HepG2 (cell line): ENCODE measurements at regions not wholly inside any gene's neighbourhood (a gene's known extent, or its start where the extent isn't known, plus 50 kb on each side); places are given as distances from the start of the nearest gene placed in this dataset.

Experiments
- ATAC-seq: fragments of 200-7000 bp; cut with Tn5 transposase; 3 replicates; pipeline ENCODE4 v1.9.1; 2020; ENCODE audit warnings: mild to moderate bottlenecking, moderate library complexity
- BruUV-seq: library from RNA; stranded (reverse); fragments of 400-500 nt; replicated peaks from 2 replicates; lab custom pipeline; 2021; lab: Mats Ljungman, UMichigan
- CTCF ChIA-PET: fragments of 300-600 bp; formaldehyde crosslinking; extraction: SDS; loops from one replicate; lab custom pipeline; 2021; ENCODE audit warnings: low total read pairs, inconsistent platforms, low intra/inter-chr PET ratio; lab: Yijun Ruan, JAX
- POLR2A ChIA-PET: fragments of 350-600 bp; sonication (Branson Sonifier 250); formaldehyde crosslinking; loops from one replicate; lab custom pipeline; 2020; ENCODE audit warnings: antibody characterized with exemption, inconsistent platforms; lab: Yijun Ruan, JAX
- DNase-seq: peaks from one replicate; pipeline ENCODE4 v3.0.0-alpha.2; 2015; ENCODE audit warnings: low spot score
- FAIRE-seq: peaks from 3 replicates; lab custom pipeline; 2011; peaks lifted over from hg19 to GRCh38; lab: Jason Lieb, UNC
- H2AFZ ChIP-seq: one replicate; pipeline ENCODE4 v1.6.1; 2011; ENCODE audit warnings: low read length, inconsistent platforms
- H3K27ac ChIP-seq: fragments of 300-600 bp; 3 replicates; pipeline ENCODE4 v1.8.0; 2011; ENCODE audit warnings: mixed run types, mild to moderate bottlenecking, mixed read lengths, low read length, inconsistent platforms; ENCODE audit not compliant: insufficient read depth; ENCODE audit errors: extremely low read length
- H3K27me3 ChIP-seq, 2 experiments: fragments of 200-600 bp in 1 of 2; 2 replicates in 1 of 2; 3 replicates in 1 of 2; pipeline versions ENCODE4 v1.6.0 to v1.8.0; 2011; ENCODE audit warnings: low read length in 2 of 2, mild to moderate bottlenecking in 2 of 2, moderate library complexity in 2 of 2, inconsistent platforms in 1 of 2; ENCODE audit not compliant: insufficient read depth in 2 of 2, control insufficient read depth in 1 of 2
- H3K36me3 ChIP-seq, 2 experiments: fragments of 200-600 bp in 1 of 2; replicated peaks in 1 of 2; 2 replicates in 1 of 2; 3 replicates in 1 of 2; pipeline versions ENCODE4 v1.5.1 to v1.8.0; 2011; ENCODE audit warnings: low read length in 2 of 2, inconsistent platforms in 1 of 2; ENCODE audit not compliant: insufficient read depth in 2 of 2, control insufficient read depth in 1 of 2
- H3K4me1 ChIP-seq: 2 replicates; pipeline ENCODE4 v1.5.1; 2012; ENCODE audit warnings: low read length, inconsistent platforms; ENCODE audit not compliant: insufficient read depth
- H3K4me2 ChIP-seq: 2 replicates; pipeline ENCODE4 v1.6.0; 2011; ENCODE audit warnings: low read depth, low read length, inconsistent platforms
- H3K4me3 ChIP-seq, 3 experiments: fragments of 200-600 bp in 1 of 3; sonication (generic), shearing (Covaris generic) in 1 of 3; replicated peaks in 1 of 3; 2 replicates each; pipeline ENCODE4 v1.5.1; 2011 to 2016; ENCODE audit warnings: low read length in 3 of 3, inconsistent platforms in 2 of 3, low read depth in 2 of 3, mild to moderate bottlenecking in 2 of 3, control low read depth in 1 of 3, mixed read lengths in 1 of 3; ENCODE audit not compliant: insufficient read depth in 1 of 3
- H3K79me2 ChIP-seq: one replicate; pipeline ENCODE4 v1.6.1; 2011; ENCODE audit warnings: low read length, inconsistent platforms; ENCODE audit not compliant: insufficient read depth
- H3K9ac ChIP-seq: 2 replicates; pipeline ENCODE4 v1.6.0; 2011; ENCODE audit warnings: mild to moderate bottlenecking, low read depth, low read length, inconsistent platforms; ENCODE audit not compliant: insufficient read depth
- H3K9me3 ChIP-seq: 2 replicates; pipeline ENCODE4 v1.5.1; 2012; ENCODE audit warnings: mild to moderate bottlenecking, low read length
- H4K20me1 ChIP-seq: 2 replicates; pipeline ENCODE4 v1.6.0; 2011; ENCODE audit warnings: inconsistent platforms, mild to moderate bottlenecking, low read length, moderate library complexity; ENCODE audit not compliant: insufficient read depth
- ARID4A ChIP-seq: sonication (generic); formaldehyde crosslinking; IDR thresholded peaks from 2 replicates; pipeline ENCODE4 v1.5.0; 2020; ENCODE audit warnings: mild to moderate bottlenecking, missing genetic modification reagents, borderline replicate concordance
- KLF12 ChIP-seq: sonication (generic); formaldehyde crosslinking; IDR thresholded peaks from 2 replicates; pipeline ENCODE4 v1.4.0; 2020; ENCODE audit warnings: missing genetic modification reagents, borderline replicate concordance
- MTF2 ChIP-seq: sonication (generic); formaldehyde crosslinking; IDR thresholded peaks from 2 replicates; pipeline ENCODE4 v1.5.0; 2020; ENCODE audit warnings: missing genetic modification reagents, borderline replicate concordance
- NR0B2 ChIP-seq: sonication (generic); formaldehyde crosslinking; IDR thresholded peaks from 2 replicates; pipeline ENCODE4 v1.4.0; 2020; ENCODE audit warnings: mild to moderate bottlenecking, missing genetic modification reagents
- ZNF124 ChIP-seq: sonication (generic); formaldehyde crosslinking; IDR thresholded peaks from 2 replicates; pipeline ENCODE4 v1.4.0; 2020; ENCODE audit warnings: missing genetic modification reagents
- ZNF335 ChIP-seq: sonication (generic); formaldehyde crosslinking; IDR thresholded peaks from 2 replicates; pipeline ENCODE4 v1.4.0; 2020; ENCODE audit warnings: missing genetic modification reagents
- WGBS: methylation state at CpG from one replicate; pipeline ENCODE4 v1.1.6; 2017; ENCODE audit warnings: low lambda C conversion rate; 5-methylcytosine and 5-hydroxymethylcytosine counted together
- in situ Hi-C: cut with HindIII; loops from 2 replicates; pipeline ENCODE4 v1.10.0; 2017; ENCODE audit warnings: low pct_unique_long_range_greater_than_20kb; ENCODE audit not compliant: extremely low pct_ligation_motif_present
- intact Hi-C: fragments of 100-400 bp; cut with micrococcal nuclease; formaldehyde crosslinking; loops from one replicate; pipeline ENCODE4 v1.10.0; 2022; ENCODE audit not compliant: unreplicated experiment
- TF ChIP-seq, protein P1 (sequence below): IDR thresholded peaks from 2 replicates; pipeline ENCODE4 v1.6.1; 2016

- TF ChIP-seq KLF12 (CRISPR knock-in tag) (no peak), NR0B2 (CRISPR knock-in tag) (no peak), MTF2 (CRISPR knock-in tag) (no peak)
Measured at GRCh38 chr3:153910387-153910786, 210.8 kb upstream of the ARHGEF26 start (continued).

DNA sequence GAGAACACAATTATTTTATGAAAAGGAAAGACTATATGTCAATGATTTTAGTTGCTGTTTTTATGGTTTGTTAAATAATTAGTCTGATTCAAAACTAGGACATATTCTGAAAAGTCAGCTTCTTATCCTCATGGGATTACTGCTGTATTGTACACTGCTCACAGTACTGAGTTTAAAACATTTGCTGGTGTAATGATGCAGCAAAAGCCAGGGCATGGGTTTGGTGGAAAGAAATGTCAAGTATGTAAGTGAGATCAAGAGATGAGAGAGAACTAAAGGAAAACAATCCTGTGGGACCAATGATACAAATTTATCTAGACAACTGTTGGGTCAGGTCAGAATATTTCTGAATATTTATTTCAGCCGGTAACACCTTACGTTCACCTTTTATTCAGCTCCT is 210.1 kb upstream of the ARHGEF26 start:
- FAIRE-seq (no peak), ATAC-seq (no peak), DNase-seq (no peak)
- TF ChIP-seq ZNF124 (CRISPR knock-in tag) (no peak), ARID4A (no peak), ZNF335 (no peak)
- TF ChIP-seq, protein P1, sequence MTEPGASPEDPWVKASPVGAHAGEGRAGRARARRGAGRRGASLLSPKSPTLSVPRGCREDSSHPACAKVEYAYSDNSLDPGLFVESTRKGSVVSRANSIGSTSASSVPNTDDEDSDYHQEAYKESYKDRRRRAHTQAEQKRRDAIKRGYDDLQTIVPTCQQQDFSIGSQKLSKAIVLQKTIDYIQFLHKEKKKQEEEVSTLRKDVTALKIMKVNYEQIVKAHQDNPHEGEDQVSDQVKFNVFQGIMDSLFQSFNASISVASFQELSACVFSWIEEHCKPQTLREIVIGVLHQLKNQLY (CRISPR knock-in tag) = no peak
- 77% methylated on average over 2 of the region's 2 CpGs for WGBS
- Histone ChIP-seq H3K27ac (no peak overlapping the region), H3K79me2 (no peaks in the 10 kb centered on the region), H2AFZ (no peak overlapping the region), H4K20me1 (no peaks in the 10 kb centered on the region), H3K36me3 (no peaks in the 10 kb centered on the region), H3K4me3 (no peak overlapping the region), H3K9me3 (no peaks in the 10 kb centered on the region), H3K27me3 (no peaks in the 10 kb centered on the region), H3K9ac (no peak overlapping the region), H3K4me1 (no peaks in the 10 kb centered on the region), H3K4me2 (no peak overlapping the region)
- intact Hi-C loops (no loop called here), in situ Hi-C loops (no loop called here)
- ChIA-PET CTCF (no interaction called here), POLR2A (no interaction called here)
- no TSS peak for BruUV-seq
